Chondrocyte (in vitro differentiated cells): ENCODE measurements at regions not wholly inside any gene's neighbourhood (a gene's known extent, or its start where the extent isn't known, plus 50 kb on each side); places are given as distances from the start of the nearest gene placed in this dataset.

Source experiments
- DNase-seq: peaks from one replicate; pipeline ENCODE4 v3.0.0; 2021; ENCODE audit warnings: mixed read lengths, low spot score
- H3K27ac Mint-ChIP-seq: one replicate; pipeline ENCODE4 v1.8.0; 2021; ENCODE audit warnings: mild to moderate bottlenecking, moderate library complexity, mixed read lengths; ENCODE audit not compliant: unreplicated experiment
- H3K27me3 Mint-ChIP-seq: 2 replicates; pipeline ENCODE4 v1.8.0; 2021; ENCODE audit warnings: low read depth, mixed read lengths
- H3K36me3 Mint-ChIP-seq: 2 replicates; pipeline ENCODE4 v1.8.0; 2021; ENCODE audit warnings: low read depth, mixed read lengths
- H3K4me1 Mint-ChIP-seq: 2 replicates; pipeline ENCODE4 v1.8.0; 2021; ENCODE audit warnings: low read depth, mild to moderate bottlenecking, mixed read lengths
- H3K4me3 Mint-ChIP-seq: one replicate; pipeline ENCODE4 v1.8.0; 2021; ENCODE audit warnings: mild to moderate bottlenecking, moderate library complexity, mixed read lengths; ENCODE audit not compliant: unreplicated experiment
- H3K9me3 Mint-ChIP-seq: 2 replicates; pipeline ENCODE4 v1.8.0; 2021; ENCODE audit warnings: low read depth, mixed read lengths
- CTCF ChIP-seq: fragments of 200-600 bp; sonication (generic); IDR thresholded peaks from 2 replicates; pipeline ENCODE4 v1.5.0; 2021; ENCODE audit warnings: antibody characterized with exemption, mild to moderate bottlenecking, moderate library complexity

- H3K27ac Mint-ChIP-seq = no peak overlapping the region
- no peak for DNase-seq
- no peaks in the 10 kb centered on the region for H3K27me3 Mint-ChIP-seq
- H3K9me3 Mint-ChIP-seq = no peaks in the 10 kb centered on the region
- no peak for TF ChIP-seq CTCF
- no peak overlapping the region for H3K4me3 Mint-ChIP-seq
- H3K4me1 Mint-ChIP-seq = no peaks in the 10 kb centered on the region
- no peaks in the 10 kb centered on the region for H3K36me3 Mint-ChIP-seq
Measured at GRCh38 chr12:88969127-88969526, 383.2 kb downstream of the DUSP6 start.

- no peak for DNase-seq
- no peak overlapping the region for H3K4me3 Mint-ChIP-seq
- H3K36me3 Mint-ChIP-seq = no peaks in the 10 kb centered on the region
- no peaks in the 10 kb centered on the region for H3K9me3 Mint-ChIP-seq
- H3K27ac Mint-ChIP-seq = no peak overlapping the region
- TF ChIP-seq CTCF = no peak
- no peaks in the 10 kb centered on the region for H3K27me3 Mint-ChIP-seq
- H3K4me1 Mint-ChIP-seq = no peaks in the 10 kb centered on the region
Measured at GRCh38 chr12:88960213-88960878, 380.1 kb upstream of the KITLG start.

GRCh38 chr12:88958946-88959345, 378.7 kb upstream of the KITLG start:
- no peaks in the 10 kb centered on the region for H3K27me3 Mint-ChIP-seq

GRCh38 chr12:88958153-88958552, 377.9 kb upstream of the KITLG start:
- no peaks in the 10 kb centered on the region for H3K9me3 Mint-ChIP-seq
- H3K4me3 Mint-ChIP-seq = no peak overlapping the region
- H3K27me3 Mint-ChIP-seq = no peaks in the 10 kb centered on the region
- H3K4me1 Mint-ChIP-seq = no peaks in the 10 kb centered on the region
- no peak overlapping the region for H3K27ac Mint-ChIP-seq
- no peak for TF ChIP-seq CTCF
- DNase-seq = no peak
- H3K36me3 Mint-ChIP-seq = no peaks in the 10 kb centered on the region

More at GRCh38 chr12:88958946-88959345, 378.7 kb upstream of the KITLG start:
- H3K9me3 Mint-ChIP-seq = no peaks in the 10 kb centered on the region
- H3K27ac Mint-ChIP-seq = no peak overlapping the region
- no peaks in the 10 kb centered on the region for H3K36me3 Mint-ChIP-seq
- TF ChIP-seq CTCF = no peak
- no peak overlapping the region for H3K4me3 Mint-ChIP-seq
- H3K4me1 Mint-ChIP-seq = no peaks in the 10 kb centered on the region
- no peak for DNase-seq

- Mint-ChIP-seq H3K4me3 (no peak overlapping the region), H3K27ac (no peak overlapping the region), H3K27me3 (no peaks in the 10 kb centered on the region), H3K36me3 (no peaks in the 10 kb centered on the region), H3K9me3 (no peaks in the 10 kb centered on the region), H3K4me1 (peaks cover 3% of the 10 kb centered on the region)
- no peak for DNase-seq
- TF ChIP-seq CTCF = no peak
Measured at GRCh38 chr12:88957358-88957757, 377.1 kb upstream of the KITLG start.
